Suprapubic skin (tissue), 4 donors: ENCODE measurements at regions not wholly inside any gene's neighbourhood (a gene's known extent, or its start where the extent isn't known, plus 50 kb on each side); places are given as distances from the start of the nearest gene placed in this dataset.

Experiments
- DNase-seq, 2 donors: peaks; one replicate each; pipeline ENCODE4 v3.0.0-alpha.2; 2019; ENCODE audit warnings: low spot score in 2 of 2
- H3K27ac ChIP-seq: fragments of 200-600 bp; sonication (generic); one replicate; pipeline ENCODE4 v1.5.1; 2019
- H3K27me3 ChIP-seq: fragments of 200-600 bp; sonication (generic); one replicate; pipeline ENCODE4 v1.5.1; 2019
- H3K36me3 ChIP-seq: fragments of 200-600 bp; sonication (generic); one replicate; pipeline ENCODE4 v1.5.1; 2019
- H3K4me1 ChIP-seq: fragments of 200-600 bp; sonication (generic); one replicate; pipeline ENCODE4 v1.5.1; 2019
- H3K4me3 ChIP-seq: fragments of 200-600 bp; sonication (generic); one replicate; pipeline ENCODE4 v1.5.1; 2019; ENCODE audit warnings: mild to moderate bottlenecking
- H3K9me3 ChIP-seq: fragments of 200-600 bp; sonication (generic); one replicate; pipeline ENCODE4 v1.5.1; 2019
- EP300 ChIP-seq: sonication (generic); formaldehyde crosslinking; IDR thresholded peaks from one replicate; pipeline ENCODE4 v1.6.1; 2017; ENCODE audit warnings: antibody characterized with exemption
- POLR2A ChIP-seq, 2 donors: fragments of 450-650 bp; IDR thresholded peaks; one replicate each; pipeline ENCODE4 v1.6.1; 2017; ENCODE audit warnings: antibody characterized with exemption in 2 of 2, mild to moderate bottlenecking in 2 of 2, moderate library complexity in 2 of 2
- POLR2AphosphoS5 ChIP-seq, 3 donors: sonication (generic); formaldehyde crosslinking; IDR thresholded peaks; one replicate each; pipeline ENCODE4 v1.6.1; 2017; ENCODE audit warnings: antibody characterized with exemption in 3 of 3
- WGBS: methylation state at CpG from one replicate; pipeline ENCODE4 v1.1.5; 2018; 5-methylcytosine and 5-hydroxymethylcytosine counted together
- TF ChIP-seq, protein P1 (sequence below), 2 donors: fragments of 200-600 bp in 1 of 2; fragments of 450-650 bp in 1 of 2; sonication (generic) in 1 of 2; IDR thresholded peaks; one replicate each; pipeline ENCODE4 v1.5.1; 2016 to 2019; ENCODE audit warnings: antibody characterized with exemption in 2 of 2, mild to moderate bottlenecking in 1 of 2, moderate library complexity in 1 of 2

DNA sequence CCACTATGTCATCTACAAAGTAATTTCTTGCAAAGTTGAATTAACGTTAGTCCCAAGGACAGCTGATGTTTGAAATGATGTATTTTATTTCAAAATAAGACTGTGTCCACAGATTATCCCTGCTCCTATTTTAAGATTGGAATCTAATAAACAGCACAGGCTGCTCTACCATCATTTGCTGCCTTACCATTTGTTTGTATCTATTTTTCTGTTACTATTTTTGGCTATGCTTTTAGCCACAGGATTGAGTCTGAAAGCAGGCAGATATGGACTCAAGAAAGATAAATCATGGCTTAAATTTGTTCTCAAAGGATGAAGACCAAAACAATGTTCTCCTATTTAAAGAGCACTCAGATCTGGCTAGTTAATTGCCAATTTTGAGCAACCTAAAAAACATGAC lies 105.3 kb downstream of the RGS2 start:
- Histone ChIP-seq H3K9me3 (no peaks in the 10 kb centered on the region), H3K27ac (no peak overlapping the region), H3K36me3 (no peaks in the 10 kb centered on the region), H3K4me1 (peaks cover 5% of the 10 kb centered on the region), H3K4me3 (no peak overlapping the region), H3K27me3 (no peaks in the 10 kb centered on the region)
- WGBS: 63% methylated on average over 1 of the region's 1 CpG
- TF ChIP-seq EP300 (no peak), POLR2A (IDR thresholded peaks at IDR 0.05) (no peak), POLR2AphosphoS5 (IDR thresholded peaks at IDR 0.05) (no peak)
- TF ChIP-seq, protein P1, sequence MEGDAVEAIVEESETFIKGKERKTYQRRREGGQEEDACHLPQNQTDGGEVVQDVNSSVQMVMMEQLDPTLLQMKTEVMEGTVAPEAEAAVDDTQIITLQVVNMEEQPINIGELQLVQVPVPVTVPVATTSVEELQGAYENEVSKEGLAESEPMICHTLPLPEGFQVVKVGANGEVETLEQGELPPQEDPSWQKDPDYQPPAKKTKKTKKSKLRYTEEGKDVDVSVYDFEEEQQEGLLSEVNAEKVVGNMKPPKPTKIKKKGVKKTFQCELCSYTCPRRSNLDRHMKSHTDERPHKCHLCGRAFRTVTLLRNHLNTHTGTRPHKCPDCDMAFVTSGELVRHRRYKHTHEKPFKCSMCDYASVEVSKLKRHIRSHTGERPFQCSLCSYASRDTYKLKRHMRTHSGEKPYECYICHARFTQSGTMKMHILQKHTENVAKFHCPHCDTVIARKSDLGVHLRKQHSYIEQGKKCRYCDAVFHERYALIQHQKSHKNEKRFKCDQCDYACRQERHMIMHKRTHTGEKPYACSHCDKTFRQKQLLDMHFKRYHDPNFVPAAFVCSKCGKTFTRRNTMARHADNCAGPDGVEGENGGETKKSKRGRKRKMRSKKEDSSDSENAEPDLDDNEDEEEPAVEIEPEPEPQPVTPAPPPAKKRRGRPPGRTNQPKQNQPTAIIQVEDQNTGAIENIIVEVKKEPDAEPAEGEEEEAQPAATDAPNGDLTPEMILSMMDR (IDR thresholded peaks at IDR 0.05): no peak
- DNase-seq: no peak

DNA sequence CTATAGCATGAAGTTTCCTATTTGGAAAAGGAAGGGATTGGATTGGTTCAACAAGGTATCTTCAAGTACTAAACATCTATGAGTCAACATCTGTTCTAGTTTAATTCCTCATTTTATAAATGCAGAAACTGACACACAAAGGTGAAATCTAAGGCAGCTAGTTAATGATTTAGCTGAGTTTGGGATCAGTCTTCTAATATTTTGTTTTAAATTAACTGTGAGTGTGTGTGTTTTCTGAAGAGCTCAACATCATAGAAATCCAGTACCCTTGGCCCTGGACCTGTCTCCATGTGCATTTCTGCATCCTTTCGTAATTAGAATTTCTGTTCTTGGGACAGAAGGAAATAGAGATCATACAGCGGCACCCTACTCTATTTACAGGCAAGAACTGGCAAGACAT lies 105.9 kb downstream of the RGS2 start:
- H3K9me3 ChIP-seq: no peaks in the 10 kb centered on the region
- no peak overlapping the region for H3K4me3 ChIP-seq
- no peak overlapping the region for H3K27ac ChIP-seq
- TF ChIP-seq, protein P1 (IDR thresholded peaks at IDR 0.05): no peak
- TF ChIP-seq POLR2AphosphoS5 (IDR thresholded peaks at IDR 0.05): no peak
- no peak for TF ChIP-seq POLR2A (IDR thresholded peaks at IDR 0.05)
- peaks cover 5% of the 10 kb centered on the region for H3K4me1 ChIP-seq
- 88% methylated on average over 2 of the region's 2 CpGs for WGBS
- DNase-seq: no peak
- no peaks in the 10 kb centered on the region for H3K36me3 ChIP-seq
- H3K27me3 ChIP-seq: no peaks in the 10 kb centered on the region

DNA sequence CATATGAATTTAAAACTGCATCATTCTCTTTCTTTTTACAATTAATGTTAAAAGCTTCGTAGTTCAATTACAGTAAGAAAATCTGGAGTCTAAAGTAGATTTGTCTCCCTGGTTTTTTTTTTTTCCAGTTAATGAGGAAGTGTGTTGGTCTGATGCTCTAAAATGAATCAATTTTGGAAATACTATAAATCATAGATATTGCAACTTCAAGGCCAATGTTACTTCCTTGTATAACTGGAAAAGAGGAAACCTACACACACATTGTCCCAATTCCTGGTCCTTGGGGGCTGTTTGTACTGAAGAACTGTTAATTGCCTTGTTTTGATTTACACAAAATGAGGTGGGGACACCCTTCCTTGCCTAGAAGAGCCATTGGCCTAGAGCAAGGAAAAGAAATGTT lies 107.2 kb downstream of the RGS2 start:
- TF ChIP-seq POLR2AphosphoS5 (IDR thresholded peaks at IDR 0.05): no peak
- TF ChIP-seq POLR2A (IDR thresholded peaks at IDR 0.05): no peak
- TF ChIP-seq, protein P1 (IDR thresholded peaks at IDR 0.05): no peak
- no peak for TF ChIP-seq EP300
- Histone ChIP-seq H3K4me3 (no peak overlapping the region), H3K9me3 (no peaks in the 10 kb centered on the region), H3K27me3 (no peaks in the 10 kb centered on the region), H3K36me3 (no peaks in the 10 kb centered on the region), H3K4me1 (peaks cover 5% of the 10 kb centered on the region), H3K27ac (no peak overlapping the region)
- DNase-seq: no peak
- 75% methylated on average over 1 of the region's 1 CpG for WGBS

DNA sequence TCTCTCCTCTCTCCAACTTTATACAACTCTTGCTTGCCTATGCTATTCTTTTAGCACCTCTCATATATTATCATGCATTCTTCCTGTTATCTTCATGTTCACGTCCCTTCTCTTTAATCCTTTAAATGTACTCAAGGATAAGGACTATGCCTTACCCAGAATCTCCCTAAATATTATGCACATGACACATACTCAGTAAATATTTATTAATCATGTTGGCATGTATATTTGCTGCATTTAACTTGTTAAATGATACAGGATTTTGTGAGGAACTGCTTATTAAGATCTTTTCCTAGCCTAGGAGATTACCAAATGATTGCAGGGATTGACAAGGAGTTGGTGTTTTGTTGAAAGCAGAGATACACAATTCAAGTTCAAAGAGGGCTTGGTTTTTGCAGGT lies 109.4 kb downstream of the RGS2 start:
- peaks cover 5% of the 10 kb centered on the region for H3K4me1 ChIP-seq
- H3K36me3 ChIP-seq: no peaks in the 10 kb centered on the region
- H3K27me3 ChIP-seq: no peaks in the 10 kb centered on the region
- no peak overlapping the region for H3K4me3 ChIP-seq
- DNase-seq: no peak
- no peak for TF ChIP-seq POLR2A (IDR thresholded peaks at IDR 0.05)
- TF ChIP-seq, protein P1 (IDR thresholded peaks at IDR 0.05): no peak
- H3K9me3 ChIP-seq: no peaks in the 10 kb centered on the region
- no peak overlapping the region for H3K27ac ChIP-seq
- 79% methylated on average over 1 of the region's 1 CpG for WGBS

DNA sequence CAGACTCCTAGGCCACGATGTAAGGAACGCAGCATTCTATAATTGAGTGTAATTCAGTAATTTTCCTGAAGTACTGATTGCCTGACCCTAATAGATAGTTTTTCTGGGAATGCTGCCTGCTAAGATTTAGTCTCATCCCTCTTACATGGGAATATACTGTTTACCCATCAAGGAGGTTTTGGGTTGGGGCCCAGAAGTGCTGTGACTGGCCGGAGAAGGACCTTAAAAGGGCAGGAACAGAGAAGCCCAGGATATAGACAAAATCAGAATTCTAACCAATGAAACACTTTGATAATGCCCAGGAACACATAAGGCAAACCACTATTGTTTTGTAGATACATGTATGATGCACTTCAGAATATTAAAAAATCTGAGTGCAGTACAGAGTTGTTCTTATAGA lies 111.6 kb downstream of the RGS2 start:
- Histone ChIP-seq H3K9me3 (no peaks in the 10 kb centered on the region), H3K27me3 (no peaks in the 10 kb centered on the region), H3K4me1 (no peaks in the 10 kb centered on the region), H3K27ac (no peak overlapping the region), H3K4me3 (no peak overlapping the region), H3K36me3 (no peaks in the 10 kb centered on the region)
- no peak for DNase-seq
- TF ChIP-seq, protein P1 (IDR thresholded peaks at IDR 0.05): no peak
- no peak for TF ChIP-seq POLR2AphosphoS5 (IDR thresholded peaks at IDR 0.05)
- TF ChIP-seq POLR2A (IDR thresholded peaks at IDR 0.05): no peak
- no peak for TF ChIP-seq EP300
- 98% methylated on average over 3 of the region's 3 CpGs for WGBS
